Posterior cingulate gyrus (tissue), 11 donors: ENCODE measurements at regions not wholly inside any gene's neighbourhood (a gene's known extent, or its start where the extent isn't known, plus 50 kb on each side); places are given as distances from the start of the nearest gene placed in this dataset.
"Not testable (repeated sequence)": the region's sequence is repeated elsewhere in the genome, so short reads cannot be mapped to it uniquely, and the experiment has no call there.

ENCODE experiments used
- DNase-seq, 10 donors: peaks; one replicate each; pipeline versions ENCODE4 v3.0.0 to v3.0.0-alpha.2; 2020 to 2021; ENCODE audit warnings: mixed read lengths in 3 of 10
- intact Hi-C: fragments of 100-400 bp; cut with DNase I; formaldehyde crosslinking; loops from one replicate; pipeline ENCODE4 v1.15.1; 2023

GRCh38 chr2:83042053-83042452, 1417.0 kb downstream of the SUCLG1 start:
- no peak for DNase-seq
- intact Hi-C loops, result no loop called here

GRCh38 chr2:83022631-83023210, 1436.4 kb downstream of the SUCLG1 start:
- no peak for DNase-seq
- intact Hi-C loops, result no loop called here

DNA sequence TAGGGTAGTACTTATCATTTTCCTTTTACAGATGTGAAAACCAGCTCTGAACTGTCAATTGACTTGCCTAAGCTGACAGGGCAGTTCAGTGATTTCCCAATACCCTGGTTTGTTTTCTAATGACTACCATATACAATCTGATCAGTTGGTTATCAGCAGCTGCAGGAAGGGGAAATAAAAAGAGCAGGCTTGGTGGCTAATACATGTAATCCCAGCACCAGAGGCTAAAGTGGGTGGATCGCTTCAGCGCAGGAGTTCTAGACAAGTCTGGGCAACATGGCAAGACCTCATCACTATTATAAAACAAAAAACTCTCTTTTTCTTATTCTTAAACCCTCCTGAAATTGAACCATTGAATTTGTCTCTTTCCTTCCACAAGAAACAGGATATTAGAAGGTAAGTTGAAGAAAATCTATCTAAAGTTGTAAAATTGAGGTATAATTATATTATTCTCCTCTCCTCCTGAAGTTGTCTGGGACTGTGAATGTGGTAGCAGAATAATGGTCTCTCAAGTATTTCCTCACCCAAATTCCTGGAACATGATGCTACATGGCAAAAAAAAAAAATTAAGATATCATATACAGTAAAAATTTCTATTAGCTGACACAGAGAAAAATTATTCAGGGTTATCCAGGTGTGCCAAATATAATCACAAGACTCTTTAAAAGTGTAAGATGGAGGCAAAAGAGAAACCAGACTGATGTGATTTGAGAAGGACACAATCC, 1441.6 kb downstream of the SUCLG1 start:
- DNase-seq, result peak in 1 of 10 donors; percentile 28
- intact Hi-C loops, result no loop called here

- DNase-seq, result no peak
- intact Hi-C loops, result no loop called here
Measured at GRCh38 chr2:83016343-83017110, 1442.6 kb downstream of the SUCLG1 start.

GRCh38 chr2:83015900-83016299, 1443.2 kb downstream of the SUCLG1 start:
- no peak for DNase-seq
- intact Hi-C loops, result no loop called here

GRCh38 chr2:83015035-83015715, 1443.9 kb downstream of the SUCLG1 start:
- no peak for DNase-seq
- intact Hi-C loops, result no loop called here

DNA sequence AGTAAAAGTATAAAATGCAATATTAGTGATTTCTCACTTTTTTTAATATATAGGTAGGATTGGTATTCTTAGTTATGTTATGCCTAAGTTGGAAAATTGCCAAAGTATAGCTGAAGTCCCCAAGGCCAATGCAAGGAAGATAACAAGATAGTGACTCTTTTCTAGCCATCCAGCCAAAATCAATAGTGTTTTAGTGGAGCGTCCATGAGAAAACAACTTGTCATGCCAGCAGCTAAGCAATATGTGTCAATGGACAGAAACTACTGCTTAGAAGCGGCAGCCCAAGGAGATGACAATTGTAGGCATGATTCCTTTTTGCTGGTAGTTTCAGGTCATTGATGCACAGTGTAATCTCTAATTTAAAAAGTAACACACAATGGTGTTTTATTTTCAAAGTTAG, 1444.6 kb downstream of the SUCLG1 start:
- intact Hi-C loops, result no loop called here
- DNase-seq, result no peak

DNA sequence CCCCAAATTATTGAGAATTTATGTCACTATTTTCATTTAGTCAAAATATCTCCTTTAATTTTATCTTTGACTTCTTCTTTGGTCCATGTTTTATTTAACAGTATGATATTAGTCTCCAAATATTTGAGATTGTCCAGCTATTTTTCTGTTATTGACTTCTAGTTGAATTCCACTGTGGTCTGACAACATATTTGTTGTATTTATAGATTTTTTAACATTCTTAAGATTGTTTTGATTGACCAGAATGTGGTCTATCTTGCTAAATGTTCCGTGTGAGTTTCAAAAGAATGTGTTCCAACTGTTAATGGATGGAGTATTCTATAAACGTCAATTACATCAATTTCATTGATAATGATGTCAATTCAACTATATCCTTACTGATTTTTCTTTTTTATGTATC, 1452.1 kb downstream of the SUCLG1 start:
- intact Hi-C loops, result no loop called here
- no peak for DNase-seq

GRCh38 chr2:83003555-83003954, 1455.5 kb downstream of the SUCLG1 start:
- intact Hi-C loops, result no loop called here
- DNase-seq, result no peak

- intact Hi-C loops, result no loop called here
- no peak for DNase-seq
Measured at GRCh38 chr2:83002706-83003105, 1456.4 kb downstream of the SUCLG1 start.

- no peak for DNase-seq
- intact Hi-C loops, result no loop called here
Measured at GRCh38 chr2:82998781-82999180, 1460.3 kb downstream of the SUCLG1 start.

DNA sequence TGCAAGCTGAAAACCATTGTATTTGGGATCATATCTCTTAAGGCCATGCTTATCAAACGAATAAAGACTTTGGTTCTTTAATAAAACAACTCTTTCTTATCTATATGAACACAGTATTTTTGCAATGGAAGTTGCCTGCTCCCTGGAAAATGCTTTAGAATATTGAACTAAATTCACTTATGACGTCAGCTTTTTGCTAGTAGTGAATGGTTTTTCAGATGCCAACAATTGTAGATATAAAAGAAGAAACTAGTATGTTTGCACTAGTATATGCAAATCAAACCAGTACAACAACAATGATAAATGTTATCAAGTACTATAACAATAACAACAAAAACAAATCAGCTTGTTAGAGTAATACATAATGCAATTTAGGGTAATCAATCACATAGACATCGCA, 1462.9 kb downstream of the SUCLG1 start:
- intact Hi-C loops, result no loop called here
- DNase-seq, result no peak

DNA sequence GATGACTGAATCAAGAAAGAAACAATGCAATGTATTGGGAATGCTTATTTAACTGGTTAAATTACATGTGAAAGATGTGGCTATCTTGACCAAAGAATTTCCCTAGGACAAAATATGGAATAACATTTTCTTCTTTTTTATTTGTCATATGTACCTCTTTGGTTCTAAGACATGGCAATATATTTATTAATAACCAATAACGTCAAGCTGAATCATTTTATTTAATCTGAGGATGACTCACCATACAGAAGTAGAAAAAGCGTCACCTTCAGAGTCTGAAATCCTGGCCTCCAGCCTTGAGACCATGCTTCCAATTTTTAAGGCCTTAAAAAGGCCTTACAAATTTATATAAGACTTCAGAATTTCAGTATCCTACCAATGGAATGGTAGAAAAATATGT, 1464.9 kb downstream of the SUCLG1 start:
- intact Hi-C loops, result no loop called here
- DNase-seq, result no peak

DNA sequence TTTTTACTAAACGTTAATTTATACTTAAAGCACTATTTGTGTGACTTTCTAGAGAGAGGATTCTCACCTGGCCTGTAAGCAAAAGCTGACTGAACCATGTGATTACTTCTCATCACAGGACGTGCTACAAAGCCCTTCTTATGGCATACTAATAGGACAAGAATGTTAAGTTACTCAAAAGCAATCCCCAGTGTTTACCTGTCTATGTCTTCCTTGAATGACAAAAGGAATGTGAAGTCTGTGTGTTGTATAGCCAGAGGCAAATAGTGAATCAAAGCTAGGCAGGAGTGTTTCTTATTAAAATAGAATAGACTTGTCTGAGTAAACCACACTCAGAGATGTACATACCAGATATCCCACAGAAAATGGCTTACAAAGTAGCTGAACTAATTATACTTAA, 1465.5 kb downstream of the SUCLG1 start:
- no peak for DNase-seq
- intact Hi-C loops, result no loop called here

DNA sequence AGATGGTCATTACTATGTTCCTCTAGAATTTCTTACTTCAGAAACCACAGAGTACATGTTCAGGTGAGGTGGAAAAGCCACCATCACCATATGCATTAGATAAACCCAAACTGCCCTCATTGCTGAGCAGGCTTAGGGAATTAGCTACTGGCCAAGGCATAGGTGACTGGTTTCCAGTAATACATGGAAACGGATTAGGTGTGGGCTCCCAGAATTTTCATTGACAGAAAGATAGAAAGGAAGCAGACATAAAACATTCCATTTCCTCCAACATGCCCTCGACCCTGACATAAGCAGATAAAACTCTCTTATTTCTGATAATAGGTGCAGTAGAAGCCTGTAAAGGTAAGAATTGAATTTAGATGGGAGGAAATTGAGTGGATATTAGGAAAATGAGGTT, 1466.1 kb downstream of the SUCLG1 start:
- intact Hi-C loops, result no loop called here
- DNase-seq, result no peak

DNA sequence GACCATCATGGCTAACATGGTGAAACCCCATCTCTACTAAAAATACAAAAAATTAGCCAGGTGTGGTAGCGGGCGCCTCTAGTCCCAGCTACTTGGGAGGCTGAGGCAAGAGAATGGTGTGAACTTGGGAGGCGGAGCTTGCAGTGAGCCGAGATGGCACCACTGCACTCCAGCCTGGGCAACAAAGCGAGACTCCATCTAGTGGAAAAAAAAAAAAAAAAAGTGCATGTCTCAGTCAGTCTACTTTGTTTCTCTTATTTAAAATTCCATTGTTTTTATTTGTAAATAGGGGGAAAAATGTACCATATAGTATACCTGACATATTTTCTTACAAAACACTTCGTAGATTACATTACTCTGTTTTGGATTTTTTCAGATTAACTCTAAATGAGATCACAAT, 1471.4 kb downstream of the SUCLG1 start:
- DNase-seq, intact Hi-C loops: not testable (repeated sequence)

- no peak for DNase-seq
- intact Hi-C loops, result no loop called here
Measured at GRCh38 chr2:82986899-82987298, 1472.2 kb downstream of the SUCLG1 start.

DNA sequence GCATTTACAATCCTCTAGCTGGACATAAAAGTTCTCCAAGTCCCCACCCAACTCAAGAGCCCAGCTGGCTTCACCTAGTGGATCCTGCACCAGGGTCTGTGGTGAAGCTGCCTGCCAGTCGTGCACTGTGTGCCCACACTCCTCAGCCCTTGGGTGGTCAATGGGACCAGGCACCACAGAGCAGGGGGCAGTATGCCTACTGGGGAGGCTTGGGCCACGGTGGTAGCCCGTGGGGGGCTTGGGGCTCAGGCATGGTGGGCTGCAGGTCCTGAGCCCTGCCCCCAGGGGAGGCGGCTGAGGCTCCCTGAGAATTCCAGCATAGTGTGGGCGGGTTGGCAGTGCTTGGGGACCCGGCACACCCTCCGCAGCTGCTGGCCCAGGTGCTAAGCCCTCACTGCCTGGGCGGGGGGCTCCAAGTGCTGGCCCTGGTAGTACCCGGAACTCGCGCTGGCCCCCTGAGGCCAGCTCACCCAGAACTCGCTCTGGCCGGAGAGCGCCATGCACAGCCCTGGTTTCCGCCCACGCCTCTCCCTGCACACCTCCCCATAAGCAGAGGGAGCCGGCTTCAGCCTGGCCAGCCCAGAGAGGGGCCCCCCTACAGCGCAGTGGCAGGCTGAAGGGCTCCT, 1473.4 kb downstream of the SUCLG1 start:
- peak in 3 of 10 donors; percentile 62 to 79 (median 64) for DNase-seq
- intact Hi-C loops, result no loop called here

DNA sequence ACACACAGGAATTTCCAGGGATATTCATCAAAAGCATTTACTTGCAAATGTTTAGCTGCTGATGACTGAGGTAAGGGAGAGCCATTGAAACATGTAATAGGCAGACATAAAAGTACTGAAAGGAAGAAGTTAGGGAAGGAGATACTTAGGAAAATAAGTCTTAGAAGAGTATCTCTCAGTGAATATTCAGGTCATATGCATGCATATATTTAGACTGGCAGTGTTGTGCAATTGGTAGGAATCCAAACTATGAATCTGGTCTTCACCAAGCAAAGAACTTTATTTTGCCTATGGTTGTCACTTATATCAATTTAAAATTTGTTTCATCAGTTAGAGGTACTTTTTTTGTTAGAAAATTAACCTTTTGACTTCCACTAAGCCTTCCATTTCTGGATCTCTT, 1490.7 kb downstream of the SUCLG1 start:
- intact Hi-C loops, result no loop called here
- no peak for DNase-seq

- intact Hi-C loops, result no loop called here
- DNase-seq, result no peak
Measured at GRCh38 chr2:82964341-82964740, 1494.7 kb downstream of the SUCLG1 start.

DNA sequence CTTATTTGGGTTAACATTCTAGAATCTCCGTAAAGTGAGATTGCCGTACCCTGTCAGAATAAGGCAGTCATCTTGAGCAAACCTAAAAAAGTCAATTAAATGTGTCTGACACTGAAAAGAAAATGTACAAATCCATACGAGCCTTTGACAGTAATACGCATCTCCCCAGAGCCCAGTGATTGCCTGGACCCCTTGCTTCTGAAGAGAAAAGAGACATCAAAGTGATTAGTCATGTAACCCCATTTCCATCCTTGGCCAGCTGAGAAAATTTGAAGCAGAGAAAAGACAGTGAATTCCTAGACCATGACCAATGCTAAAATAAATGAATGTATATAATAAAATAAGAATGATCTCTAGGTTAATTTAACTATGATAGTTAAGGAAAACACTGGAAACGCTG, 1499.4 kb downstream of the SUCLG1 start:
- intact Hi-C loops, result no loop called here
- DNase-seq, result no peak
